ENCODE measurements at regions not wholly inside any gene's neighbourhood (a gene's known extent, or its start where the extent isn't known, plus 50 kb on each side); places are given as distances from the start of the nearest gene placed in this dataset.

DNA sequence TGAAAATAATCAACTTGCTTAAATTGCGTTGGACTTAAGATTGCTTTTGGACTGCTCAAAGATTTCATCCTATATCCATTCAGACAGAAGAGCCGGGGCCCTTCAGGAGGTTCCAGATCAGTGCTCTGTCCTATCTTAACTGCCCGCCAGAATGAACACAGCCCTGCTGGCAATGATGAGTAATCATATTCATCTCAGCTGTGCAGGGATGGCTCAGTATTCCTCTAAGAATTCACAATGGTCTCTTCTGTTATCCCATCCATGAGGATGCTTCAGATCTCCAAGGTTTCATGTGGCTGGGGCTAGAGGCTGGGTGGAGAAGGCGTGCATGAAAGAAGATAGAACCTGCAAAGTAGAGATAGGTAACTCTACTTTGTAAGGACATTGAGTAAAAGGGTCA lies 80.0 kb upstream of the NPVF start:
- no peak for DNase-seq (ENCODE audit: extremely low read depth, insufficient read length)
- Histone ChIP-seq H3K27me3 (replicated peaks; ENCODE audit: control insufficient read depth, insufficient read depth, low read length) (peaks cover 2% of the 10 kb centered on the region), H3K4me3 (replicated peaks; ENCODE audit: low read depth, low read length) (no peak overlapping the region), H3K36me3 (ENCODE audit: control insufficient read depth, insufficient read depth, low read length) (no peaks in the 10 kb centered on the region)
- TF ChIP-seq, protein P1, sequence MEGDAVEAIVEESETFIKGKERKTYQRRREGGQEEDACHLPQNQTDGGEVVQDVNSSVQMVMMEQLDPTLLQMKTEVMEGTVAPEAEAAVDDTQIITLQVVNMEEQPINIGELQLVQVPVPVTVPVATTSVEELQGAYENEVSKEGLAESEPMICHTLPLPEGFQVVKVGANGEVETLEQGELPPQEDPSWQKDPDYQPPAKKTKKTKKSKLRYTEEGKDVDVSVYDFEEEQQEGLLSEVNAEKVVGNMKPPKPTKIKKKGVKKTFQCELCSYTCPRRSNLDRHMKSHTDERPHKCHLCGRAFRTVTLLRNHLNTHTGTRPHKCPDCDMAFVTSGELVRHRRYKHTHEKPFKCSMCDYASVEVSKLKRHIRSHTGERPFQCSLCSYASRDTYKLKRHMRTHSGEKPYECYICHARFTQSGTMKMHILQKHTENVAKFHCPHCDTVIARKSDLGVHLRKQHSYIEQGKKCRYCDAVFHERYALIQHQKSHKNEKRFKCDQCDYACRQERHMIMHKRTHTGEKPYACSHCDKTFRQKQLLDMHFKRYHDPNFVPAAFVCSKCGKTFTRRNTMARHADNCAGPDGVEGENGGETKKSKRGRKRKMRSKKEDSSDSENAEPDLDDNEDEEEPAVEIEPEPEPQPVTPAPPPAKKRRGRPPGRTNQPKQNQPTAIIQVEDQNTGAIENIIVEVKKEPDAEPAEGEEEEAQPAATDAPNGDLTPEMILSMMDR (IDR thresholded peaks at IDR 0.05; ENCODE audit: insufficient read depth, low read length, poor library complexity, severe bottlenecking), result no peak

DNA sequence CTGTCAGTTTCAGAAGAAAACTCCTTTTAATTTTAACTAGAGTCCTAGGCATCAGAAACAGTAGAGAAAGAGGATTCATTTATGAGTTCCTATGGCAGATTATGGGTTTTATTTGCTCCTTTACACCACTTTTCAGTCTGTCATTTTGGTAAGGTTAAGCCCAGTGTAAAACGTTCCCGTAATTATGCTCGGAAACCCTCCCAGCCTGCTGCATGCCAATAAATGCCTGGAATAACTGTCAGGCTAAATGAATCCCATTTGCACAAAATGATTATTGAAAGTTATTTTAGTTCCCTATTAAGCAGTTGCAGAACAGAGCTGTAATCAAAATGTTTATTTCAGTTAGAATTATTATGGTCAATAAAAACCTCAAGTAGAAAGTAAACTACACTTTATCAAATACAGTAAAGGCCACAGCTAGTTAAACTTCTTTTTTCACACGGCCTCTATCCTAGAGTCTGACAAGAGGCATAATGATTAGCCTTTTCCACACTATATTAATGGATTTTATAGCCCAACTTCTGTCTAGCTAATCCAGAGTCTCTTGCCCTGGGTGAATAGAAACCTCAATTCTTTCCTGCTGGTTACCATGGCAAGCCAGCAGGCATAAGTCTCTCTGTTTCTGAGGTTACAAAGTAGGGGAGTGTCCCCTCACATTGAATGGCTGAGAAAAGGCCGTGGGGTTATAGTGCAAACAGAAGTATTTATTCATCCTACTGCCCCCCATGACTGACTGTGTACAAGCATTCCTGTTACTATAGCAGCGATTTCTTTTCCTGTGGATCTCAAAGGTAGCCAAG lies 80.8 kb upstream of the NPVF start:
- Histone ChIP-seq H3K36me3 (ENCODE audit: control insufficient read depth, insufficient read depth, low read length) (no peaks in the 10 kb centered on the region), H3K27me3 (replicated peaks; ENCODE audit: control insufficient read depth, insufficient read depth, low read length) (peaks cover 2% of the 10 kb centered on the region), H3K4me3 (replicated peaks; ENCODE audit: low read depth, low read length) (no peak overlapping the region)
- DNase-seq (ENCODE audit: extremely low read depth, insufficient read length), result no peak
- TF ChIP-seq, protein P1 (IDR thresholded peaks at IDR 0.05; ENCODE audit: insufficient read depth, low read length, poor library complexity, severe bottlenecking), result no peak

DNA sequence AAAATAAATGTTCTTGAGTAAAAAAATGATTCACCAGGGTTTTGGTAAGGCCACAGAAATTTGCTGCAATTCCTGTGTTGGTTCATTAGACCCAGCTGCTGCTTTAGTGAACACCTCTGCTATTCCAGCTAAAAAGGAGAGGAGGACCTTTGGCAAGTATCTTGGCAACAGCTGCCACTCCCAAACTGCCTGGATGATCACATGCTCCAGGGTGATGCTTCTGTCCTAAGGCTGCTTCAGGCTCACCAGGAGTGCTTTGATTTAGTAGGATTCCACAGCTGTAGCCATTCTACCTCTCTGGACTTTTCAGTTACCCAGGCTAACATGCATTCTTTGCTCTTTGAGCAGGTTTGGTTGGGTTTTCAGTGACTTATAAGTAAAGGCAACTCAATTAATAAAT lies 82.6 kb upstream of the NPVF start:
- H3K36me3 ChIP-seq (ENCODE audit: control insufficient read depth, insufficient read depth, low read length), result no peaks in the 10 kb centered on the region
- H3K27me3 ChIP-seq (replicated peaks; ENCODE audit: control insufficient read depth, insufficient read depth, low read length), result no peaks in the 10 kb centered on the region; the same call in 1 of the 2 replicates
- DNase-seq (ENCODE audit: extremely low read depth, insufficient read length), result no peak
- TF ChIP-seq, protein P1 (IDR thresholded peaks at IDR 0.05; ENCODE audit: insufficient read depth, low read length, poor library complexity, severe bottlenecking), result no peak
- H3K4me3 ChIP-seq (replicated peaks; ENCODE audit: low read depth, low read length), result no peak overlapping the region

DNA sequence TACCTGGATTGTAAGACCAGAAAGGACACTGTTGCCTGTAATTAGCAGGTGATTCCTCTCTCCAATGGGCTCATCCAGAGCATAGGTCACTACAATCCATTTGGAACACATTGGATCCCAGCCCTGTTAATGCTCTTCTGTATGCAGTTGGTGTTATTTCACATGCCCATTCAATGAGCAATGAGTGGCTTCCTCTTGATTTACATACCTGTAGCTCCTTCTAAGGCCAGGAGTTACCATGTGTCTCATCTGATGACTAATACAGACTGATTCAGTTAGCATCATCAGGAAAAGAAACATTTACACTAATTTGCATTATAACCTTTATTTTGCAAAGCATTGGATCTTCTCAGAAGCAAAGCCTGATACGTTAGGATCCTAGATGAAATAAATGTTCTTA lies 83.1 kb upstream of the NPVF start:
- no peaks in the 10 kb centered on the region for H3K36me3 ChIP-seq (ENCODE audit: control insufficient read depth, insufficient read depth, low read length)
- H3K4me3 ChIP-seq (replicated peaks; ENCODE audit: low read depth, low read length), result no peak overlapping the region
- no peak for DNase-seq (ENCODE audit: extremely low read depth, insufficient read length)
- TF ChIP-seq, protein P1 (IDR thresholded peaks at IDR 0.05; ENCODE audit: insufficient read depth, low read length, poor library complexity, severe bottlenecking), result no peak
- H3K27me3 ChIP-seq (replicated peaks; ENCODE audit: control insufficient read depth, insufficient read depth, low read length), result no peaks in the 10 kb centered on the region; the same call in 1 of the 2 replicates

DNA sequence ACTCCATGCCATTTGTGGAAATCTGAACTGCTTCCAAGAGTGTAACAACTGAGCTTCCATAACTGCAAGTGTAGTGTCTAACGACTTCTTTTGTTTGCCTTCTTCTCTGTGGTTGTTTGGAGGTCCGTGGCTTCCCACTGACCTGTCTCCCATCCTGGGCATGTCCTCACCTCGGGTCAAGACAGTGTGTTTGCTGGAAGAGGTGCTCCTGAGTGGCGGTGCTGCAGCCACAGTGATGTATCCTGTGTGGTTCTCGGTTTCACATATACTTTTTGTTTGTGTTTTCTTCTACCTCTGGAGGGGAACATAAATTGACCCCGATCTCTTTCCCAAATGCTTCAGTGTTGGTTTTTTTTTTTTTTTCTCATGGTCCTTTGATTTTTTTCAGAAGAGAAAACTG lies 84.7 kb upstream of the NPVF start:
- no peak overlapping the region for H3K4me3 ChIP-seq (replicated peaks; ENCODE audit: low read depth, low read length)
- no peaks in the 10 kb centered on the region; the same call in 1 of the 2 replicates for H3K27me3 ChIP-seq (replicated peaks; ENCODE audit: control insufficient read depth, insufficient read depth, low read length)
- no peaks in the 10 kb centered on the region for H3K36me3 ChIP-seq (ENCODE audit: control insufficient read depth, insufficient read depth, low read length)
- TF ChIP-seq, protein P1 (IDR thresholded peaks at IDR 0.05; ENCODE audit: insufficient read depth, low read length, poor library complexity, severe bottlenecking), result no peak
- no peak for DNase-seq (ENCODE audit: extremely low read depth, insufficient read length)

Data from GM06990 (cell line).